Nephron progenitor cell (in vitro differentiated cells): ENCODE measurements at regions not wholly inside any gene's neighbourhood (a gene's known extent, or its start where the extent isn't known, plus 50 kb on each side); places are given as distances from the start of the nearest gene placed in this dataset.

Experiments used
- DNase-seq: peaks from one replicate; pipeline ENCODE4 v3.0.0; 2021
- H3K27ac Mint-ChIP-seq: 2 replicates; pipeline ENCODE4 v1.8.0; 2021; ENCODE audit warnings: mild to moderate bottlenecking, moderate library complexity, mixed read lengths
- H3K27me3 Mint-ChIP-seq: 2 replicates; pipeline ENCODE4 v1.8.0; 2021; ENCODE audit warnings: mild to moderate bottlenecking, low read depth, mixed read lengths; ENCODE audit not compliant: poor library complexity
- H3K36me3 Mint-ChIP-seq: 2 replicates; pipeline ENCODE4 v1.8.0; 2021; ENCODE audit warnings: low read depth, mixed read lengths
- H3K4me1 Mint-ChIP-seq: 2 replicates; pipeline ENCODE4 v1.8.0; 2021; ENCODE audit warnings: mixed read lengths
- H3K4me3 Mint-ChIP-seq: 2 replicates; pipeline ENCODE4 v1.8.0; 2021; ENCODE audit warnings: mild to moderate bottlenecking, moderate library complexity, mixed read lengths
- H3K9me3 Mint-ChIP-seq: 2 replicates; pipeline ENCODE4 v1.8.0; 2021; ENCODE audit warnings: mild to moderate bottlenecking, moderate library complexity, mixed read lengths
- TF ChIP-seq, protein P1 (sequence below): fragments of 200-600 bp; sonication (generic); IDR thresholded peaks from 2 replicates; pipeline ENCODE4 v1.5.0; 2021; ENCODE audit warnings: antibody characterized with exemption

DNA sequence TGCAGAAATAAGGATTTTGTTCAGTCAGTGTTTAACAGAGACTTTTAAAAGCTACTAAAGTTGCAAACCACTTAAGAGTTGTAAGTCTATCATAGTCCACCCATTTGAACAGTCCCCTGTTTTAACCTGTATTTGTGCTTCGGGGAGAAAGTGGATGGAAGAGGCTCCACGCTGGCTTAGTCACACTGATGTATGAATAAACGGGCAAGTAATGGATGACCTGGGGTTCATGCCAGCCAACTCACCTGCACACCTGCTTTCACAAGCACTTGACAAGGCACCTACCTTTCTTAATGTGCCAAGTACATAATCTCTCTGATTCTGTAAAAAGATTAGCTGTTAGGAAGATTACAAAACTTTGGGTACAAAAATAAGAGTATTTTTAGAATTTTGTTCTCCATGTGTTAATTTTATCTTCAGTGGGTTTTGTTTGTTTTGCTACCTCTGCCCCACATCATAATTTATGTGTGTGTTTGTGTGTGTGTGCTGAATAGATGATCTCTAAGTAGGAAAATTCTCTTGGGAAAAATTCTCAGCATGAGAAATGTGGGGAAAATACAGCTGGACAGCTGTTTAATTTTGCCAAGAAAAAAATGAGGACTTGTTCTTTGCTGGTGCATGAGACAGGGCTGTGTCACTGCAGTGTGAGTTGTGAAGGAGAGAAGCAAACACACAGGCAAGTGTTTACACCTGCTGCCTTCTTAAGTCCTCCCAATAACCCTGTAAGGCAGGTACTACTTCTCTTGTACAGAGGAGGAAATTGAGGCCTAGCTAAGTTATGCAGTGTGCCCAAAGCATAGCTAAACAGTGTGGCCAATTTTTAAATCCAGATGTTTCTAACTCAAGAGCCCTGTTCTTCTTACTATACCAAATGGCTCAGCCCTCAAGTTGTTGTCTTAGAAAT lies 181.2 kb upstream of the IL12A start:
- H3K9me3 Mint-ChIP-seq = no peaks in the 10 kb centered on the region
- H3K36me3 Mint-ChIP-seq = no peaks in the 10 kb centered on the region
- H3K4me1 Mint-ChIP-seq = peaks cover 4% of the 10 kb centered on the region
- no peak overlapping the region for H3K27ac Mint-ChIP-seq
- H3K27me3 Mint-ChIP-seq = no peaks in the 10 kb centered on the region
- TF ChIP-seq, protein P1, sequence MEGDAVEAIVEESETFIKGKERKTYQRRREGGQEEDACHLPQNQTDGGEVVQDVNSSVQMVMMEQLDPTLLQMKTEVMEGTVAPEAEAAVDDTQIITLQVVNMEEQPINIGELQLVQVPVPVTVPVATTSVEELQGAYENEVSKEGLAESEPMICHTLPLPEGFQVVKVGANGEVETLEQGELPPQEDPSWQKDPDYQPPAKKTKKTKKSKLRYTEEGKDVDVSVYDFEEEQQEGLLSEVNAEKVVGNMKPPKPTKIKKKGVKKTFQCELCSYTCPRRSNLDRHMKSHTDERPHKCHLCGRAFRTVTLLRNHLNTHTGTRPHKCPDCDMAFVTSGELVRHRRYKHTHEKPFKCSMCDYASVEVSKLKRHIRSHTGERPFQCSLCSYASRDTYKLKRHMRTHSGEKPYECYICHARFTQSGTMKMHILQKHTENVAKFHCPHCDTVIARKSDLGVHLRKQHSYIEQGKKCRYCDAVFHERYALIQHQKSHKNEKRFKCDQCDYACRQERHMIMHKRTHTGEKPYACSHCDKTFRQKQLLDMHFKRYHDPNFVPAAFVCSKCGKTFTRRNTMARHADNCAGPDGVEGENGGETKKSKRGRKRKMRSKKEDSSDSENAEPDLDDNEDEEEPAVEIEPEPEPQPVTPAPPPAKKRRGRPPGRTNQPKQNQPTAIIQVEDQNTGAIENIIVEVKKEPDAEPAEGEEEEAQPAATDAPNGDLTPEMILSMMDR = no peak
- DNase-seq = no peak
- H3K4me3 Mint-ChIP-seq = no peak overlapping the region

DNA sequence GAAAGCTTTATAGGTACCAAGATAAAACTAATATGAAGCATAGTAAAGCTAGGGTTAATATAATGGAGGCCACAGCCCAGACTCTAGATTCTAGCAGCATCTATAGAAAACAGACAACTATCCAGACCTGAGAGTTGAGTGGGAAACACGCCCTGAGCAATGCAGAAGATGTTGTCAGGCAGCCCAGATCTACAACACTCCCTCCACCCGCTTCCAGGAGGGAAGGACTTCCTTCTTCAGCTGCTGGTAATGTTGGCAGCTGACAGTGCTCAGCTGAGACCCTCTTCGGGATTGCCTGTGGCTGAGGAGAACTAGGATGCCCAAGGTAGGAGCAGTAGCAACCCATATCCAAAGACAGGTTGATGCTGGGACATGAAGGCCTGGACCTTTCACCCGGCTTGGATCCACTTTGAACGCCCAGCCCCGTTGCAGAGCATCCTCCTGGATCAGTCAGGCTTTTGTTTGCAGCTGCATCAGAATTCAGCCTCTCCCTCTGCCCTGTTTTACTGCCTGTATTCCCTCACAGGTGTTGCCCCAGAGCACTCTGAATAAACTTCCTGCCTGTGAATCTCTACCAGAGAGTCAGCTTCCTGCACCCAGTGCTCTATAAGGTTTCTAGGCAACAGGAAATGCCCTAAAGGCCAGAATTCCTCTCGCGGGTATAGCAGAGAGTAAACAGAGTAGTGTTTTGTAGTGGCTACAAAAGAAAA lies 174.7 kb upstream of the IL12A start:
- no peak for DNase-seq
- no peaks in the 10 kb centered on the region for H3K9me3 Mint-ChIP-seq
- TF ChIP-seq, protein P1 = no peak
- H3K4me3 Mint-ChIP-seq = no peak overlapping the region
- H3K27ac Mint-ChIP-seq = no peak overlapping the region
- peaks cover 29% of the 10 kb centered on the region for H3K4me1 Mint-ChIP-seq
- no peaks in the 10 kb centered on the region for H3K27me3 Mint-ChIP-seq
- no peaks in the 10 kb centered on the region for H3K36me3 Mint-ChIP-seq

DNA sequence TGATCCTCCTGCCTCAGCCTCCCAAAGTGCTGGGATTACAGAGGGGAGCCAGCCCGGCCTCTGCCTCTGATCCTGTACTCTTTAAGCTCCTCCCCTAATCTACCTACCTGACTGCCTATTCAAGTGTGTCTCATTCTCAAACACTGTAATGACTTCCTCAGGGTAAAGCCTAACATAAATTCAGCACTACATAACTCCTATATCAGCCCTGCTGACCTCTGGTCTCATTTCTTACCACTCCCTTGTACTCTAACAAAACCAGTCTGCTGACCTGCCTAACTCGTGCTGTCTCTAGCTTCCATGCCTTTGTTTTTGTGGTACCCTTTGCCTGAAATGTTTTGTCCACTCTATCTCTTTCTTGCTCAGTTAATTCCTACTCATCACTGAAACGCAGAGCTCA lies 172.1 kb upstream of the IL12A start:
- Mint-ChIP-seq H3K36me3 (no peaks in the 10 kb centered on the region), H3K4me1 (peaks cover 44% of the 10 kb centered on the region), H3K27me3 (no peaks in the 10 kb centered on the region), H3K4me3 (no peak overlapping the region), H3K27ac (no peak overlapping the region), H3K9me3 (no peaks in the 10 kb centered on the region)
- TF ChIP-seq, protein P1 = no peak
- no peak for DNase-seq

DNA sequence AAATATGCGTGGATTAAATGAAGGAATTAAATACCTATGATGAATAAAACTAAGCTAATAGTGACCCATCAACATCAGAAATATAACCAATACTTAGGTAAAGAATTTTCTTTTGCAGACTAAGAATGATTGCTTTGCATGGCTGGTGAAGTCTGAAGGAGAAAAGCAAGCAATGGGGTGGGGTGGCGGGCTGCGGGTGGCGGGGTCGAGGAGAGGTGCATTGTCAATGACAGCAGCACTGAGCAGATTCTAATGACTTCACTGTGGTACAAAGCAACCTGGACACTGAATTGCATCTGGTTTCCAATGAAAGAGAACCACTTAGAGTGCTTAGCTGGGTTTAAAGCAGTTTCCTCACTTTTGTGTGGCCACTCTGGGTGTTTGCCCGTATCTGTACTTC lies 171.5 kb upstream of the IL12A start:
- TF ChIP-seq, protein P1 = no peak
- DNase-seq = no peak
- Mint-ChIP-seq H3K36me3 (no peaks in the 10 kb centered on the region), H3K27me3 (peaks cover under 1% of the 10 kb centered on the region), H3K9me3 (no peaks in the 10 kb centered on the region), H3K4me3 (no peak overlapping the region), H3K27ac (no peak overlapping the region), H3K4me1 (peaks cover 45% of the 10 kb centered on the region)

GRCh38 chr3:159817571-159817970 lies 171.1 kb upstream of the IL12A start:
- TF ChIP-seq, protein P1 = no peak
- Mint-ChIP-seq H3K9me3 (no peaks in the 10 kb centered on the region), H3K36me3 (no peaks in the 10 kb centered on the region), H3K4me1 (peaks cover 50% of the 10 kb centered on the region), H3K27ac (no peak overlapping the region), H3K27me3 (peaks cover 3% of the 10 kb centered on the region), H3K4me3 (no peak overlapping the region)
- DNase-seq = no peak
